IgD-negative memory B cell (primary cell): ENCODE measurements at regions not wholly inside any gene's neighbourhood (a gene's known extent, or its start where the extent isn't known, plus 50 kb on each side); places are given as distances from the start of the nearest gene placed in this dataset.
A peak's percentile ranks its signal among the peaks of the same experiment; 100 is the strongest.

Source experiments
- H3K27ac Mint-ChIP-seq, 3 donors: one replicate each; pipeline ENCODE4 v1.8.0; 2020 to 2022; ENCODE audit warnings: mild to moderate bottlenecking in 3 of 3, mixed read lengths in 3 of 3, moderate library complexity in 1 of 3
- H3K27me3 Mint-ChIP-seq: one replicate; pipeline ENCODE4 v1.8.0; 2021; ENCODE audit warnings: mixed read lengths
- H3K36me3 Mint-ChIP-seq: one replicate; pipeline ENCODE4 v1.8.0; 2020; ENCODE audit warnings: mild to moderate bottlenecking, mixed read lengths
- H3K4me1 Mint-ChIP-seq, 3 donors: one replicate each; pipeline ENCODE4 v1.8.0; 2020 to 2022; ENCODE audit warnings: mixed read lengths in 3 of 3, mild to moderate bottlenecking in 1 of 3
- H3K4me3 Mint-ChIP-seq, 4 donors: one replicate each; pipeline ENCODE4 v1.8.0; 2020 to 2022; ENCODE audit warnings: mild to moderate bottlenecking in 4 of 4, mixed read lengths in 4 of 4, moderate library complexity in 3 of 4
- H3K9me3 Mint-ChIP-seq, 3 donors: one replicate each; pipeline ENCODE4 v1.8.0; 2020 to 2021; ENCODE audit warnings: mixed read lengths in 3 of 3, mild to moderate bottlenecking in 1 of 3

- no peak overlapping the region for H3K4me3 Mint-ChIP-seq
- H3K36me3 Mint-ChIP-seq = peaks cover under 1% of the 10 kb centered on the region
- H3K4me1 Mint-ChIP-seq = no peaks in the 10 kb centered on the region
- H3K9me3 Mint-ChIP-seq = peaks cover 0 to 3% (median 0%) of the 10 kb centered on the region in 3 donors
- H3K27ac Mint-ChIP-seq = no peak overlapping the region
- H3K27me3 Mint-ChIP-seq = no peaks in the 10 kb centered on the region
Measured at GRCh38 chr3:40843851-40844548, 319.2 kb downstream of the ZNF621 start.

- H3K27me3 Mint-ChIP-seq = no peaks in the 10 kb centered on the region
- H3K27ac Mint-ChIP-seq = no peak overlapping the region
- no peaks in the 10 kb centered on the region for H3K4me1 Mint-ChIP-seq
- no peaks in the 10 kb centered on the region for H3K36me3 Mint-ChIP-seq
- H3K9me3 Mint-ChIP-seq = peaks cover 0 to 3% (median 0%) of the 10 kb centered on the region in 3 donors
- no peak overlapping the region for H3K4me3 Mint-ChIP-seq
Measured at GRCh38 chr3:40844896-40845295, 320.1 kb downstream of the ZNF621 start.

GRCh38 chr3:40845447-40845846 lies 320.7 kb downstream of the ZNF621 start:
- H3K9me3 Mint-ChIP-seq = peaks cover 0 to 3% (median 0%) of the 10 kb centered on the region in 3 donors
- H3K27ac Mint-ChIP-seq = no peak overlapping the region
- H3K27me3 Mint-ChIP-seq = no peaks in the 10 kb centered on the region
- H3K4me3 Mint-ChIP-seq = no peak overlapping the region
- no peaks in the 10 kb centered on the region for H3K36me3 Mint-ChIP-seq
- peaks cover 0 to 5% (median 2%) of the 10 kb centered on the region in 3 donors for H3K4me1 Mint-ChIP-seq

- Mint-ChIP-seq H3K4me1 (peaks cover 2 to 5% (median 2%) of the 10 kb centered on the region in 3 donors), H3K27me3 (no peaks in the 10 kb centered on the region), H3K4me3 (peak overlapping the region in 1 of 4 donors; percentile 13), H3K27ac (no peak overlapping the region), H3K9me3 (peaks cover 0 to 3% (median 0%) of the 10 kb centered on the region in 3 donors), H3K36me3 (no peaks in the 10 kb centered on the region)
Measured at GRCh38 chr3:40845916-40846315, 321.2 kb downstream of the ZNF621 start.

- peaks cover 2 to 5% (median 2%) of the 10 kb centered on the region in 3 donors for H3K4me1 Mint-ChIP-seq
- peak overlapping the region in 1 of 3 donors; percentile 67 for H3K27ac Mint-ChIP-seq
- no peak overlapping the region for H3K4me3 Mint-ChIP-seq
- no peaks in the 10 kb centered on the region for H3K36me3 Mint-ChIP-seq
- no peaks in the 10 kb centered on the region for H3K27me3 Mint-ChIP-seq
- H3K9me3 Mint-ChIP-seq = peaks cover 0 to 3% (median 0%) of the 10 kb centered on the region in 3 donors
Measured at GRCh38 chr3:40846451-40846850, 321.7 kb downstream of the ZNF621 start.

GRCh38 chr3:40847551-40847992 lies 322.8 kb downstream of the ZNF621 start:
- H3K9me3 Mint-ChIP-seq = peaks cover 0 to 3% (median 0%) of the 10 kb centered on the region in 3 donors
- H3K27ac Mint-ChIP-seq = no peak overlapping the region
- H3K4me1 Mint-ChIP-seq = peaks cover 2 to 5% (median 2%) of the 10 kb centered on the region in 3 donors
- H3K27me3 Mint-ChIP-seq = no peaks in the 10 kb centered on the region
- no peaks in the 10 kb centered on the region for H3K36me3 Mint-ChIP-seq
- H3K4me3 Mint-ChIP-seq = no peak overlapping the region

- H3K9me3 Mint-ChIP-seq = peaks cover 0 to 1% (median 0%) of the 10 kb centered on the region in 3 donors
- no peak overlapping the region for H3K27ac Mint-ChIP-seq
- H3K4me3 Mint-ChIP-seq = no peak overlapping the region
- H3K4me1 Mint-ChIP-seq = peaks cover 2 to 5% (median 2%) of the 10 kb centered on the region in 3 donors
- no peaks in the 10 kb centered on the region for H3K36me3 Mint-ChIP-seq
- no peaks in the 10 kb centered on the region for H3K27me3 Mint-ChIP-seq
Measured at GRCh38 chr3:40848421-40848820, 323.7 kb downstream of the ZNF621 start.

GRCh38 chr3:40850861-40851260 lies 326.1 kb downstream of the ZNF621 start:
- Mint-ChIP-seq H3K27ac (no peak overlapping the region), H3K27me3 (no peaks in the 10 kb centered on the region), H3K4me1 (peaks cover 2 to 5% (median 2%) of the 10 kb centered on the region in 3 donors), H3K4me3 (no peak overlapping the region), H3K9me3 (no peaks in the 10 kb centered on the region), H3K36me3 (no peaks in the 10 kb centered on the region)

GRCh38 chr3:40851836-40852235 lies 327.1 kb downstream of the ZNF621 start:
- no peaks in the 10 kb centered on the region for H3K9me3 Mint-ChIP-seq
- no peak overlapping the region for H3K4me3 Mint-ChIP-seq
- H3K36me3 Mint-ChIP-seq = no peaks in the 10 kb centered on the region
- H3K27me3 Mint-ChIP-seq = no peaks in the 10 kb centered on the region
- H3K4me1 Mint-ChIP-seq = peaks cover 2 to 5% (median 2%) of the 10 kb centered on the region in 3 donors
- H3K27ac Mint-ChIP-seq = no peak overlapping the region

GRCh38 chr3:40852712-40853111 lies 328.0 kb downstream of the ZNF621 start:
- Mint-ChIP-seq H3K9me3 (no peaks in the 10 kb centered on the region), H3K27ac (no peak overlapping the region)

GRCh38 chr3:40853474-40853873 lies 328.7 kb downstream of the ZNF621 start:
- H3K27me3 Mint-ChIP-seq = no peaks in the 10 kb centered on the region
- peaks cover 2 to 5% (median 2%) of the 10 kb centered on the region in 3 donors for H3K4me1 Mint-ChIP-seq
- H3K4me3 Mint-ChIP-seq = no peak overlapping the region
- H3K36me3 Mint-ChIP-seq = no peaks in the 10 kb centered on the region
- H3K9me3 Mint-ChIP-seq = no peaks in the 10 kb centered on the region
- no peak overlapping the region for H3K27ac Mint-ChIP-seq

More at GRCh38 chr3:40852712-40853111, 328.0 kb downstream of the ZNF621 start:
- Mint-ChIP-seq H3K4me3 (no peak overlapping the region), H3K4me1 (peaks cover 2 to 5% (median 2%) of the 10 kb centered on the region in 3 donors), H3K36me3 (no peaks in the 10 kb centered on the region), H3K27me3 (no peaks in the 10 kb centered on the region)

GRCh38 chr3:40855871-40856270 lies 331.1 kb downstream of the ZNF621 start:
- no peaks in the 10 kb centered on the region for H3K36me3 Mint-ChIP-seq
- H3K4me3 Mint-ChIP-seq = no peak overlapping the region
- no peaks in the 10 kb centered on the region for H3K9me3 Mint-ChIP-seq
- H3K27ac Mint-ChIP-seq = no peak overlapping the region
- no peaks in the 10 kb centered on the region for H3K27me3 Mint-ChIP-seq
- no peaks in the 10 kb centered on the region for H3K4me1 Mint-ChIP-seq

GRCh38 chr3:40858364-40859115 lies 333.8 kb downstream of the ZNF621 start:
- no peak overlapping the region for H3K27ac Mint-ChIP-seq
- H3K27me3 Mint-ChIP-seq = no peaks in the 10 kb centered on the region
- H3K9me3 Mint-ChIP-seq = no peaks in the 10 kb centered on the region
- H3K36me3 Mint-ChIP-seq = peaks cover 3% of the 10 kb centered on the region
- H3K4me3 Mint-ChIP-seq = no peak overlapping the region
- H3K4me1 Mint-ChIP-seq = no peaks in the 10 kb centered on the region

GRCh38 chr3:40862946-40863345 lies 336.4 kb upstream of the CTNNB1 start:
- Mint-ChIP-seq H3K36me3 (peaks cover 3% of the 10 kb centered on the region), H3K4me3 (no peak overlapping the region), H3K9me3 (peaks cover 2 to 10% (median 3%) of the 10 kb centered on the region in 3 donors), H3K4me1 (peaks cover 0 to 3% (median 0%) of the 10 kb centered on the region in 3 donors), H3K27me3 (no peaks in the 10 kb centered on the region), H3K27ac (no peak overlapping the region)

- Mint-ChIP-seq H3K27me3 (no peaks in the 10 kb centered on the region), H3K4me1 (peaks cover 0 to 3% (median 0%) of the 10 kb centered on the region in 3 donors), H3K36me3 (peaks cover 3% of the 10 kb centered on the region), H3K4me3 (no peak overlapping the region), H3K9me3 (peaks cover 2 to 10% (median 3%) of the 10 kb centered on the region in 3 donors), H3K27ac (no peak overlapping the region)
Measured at GRCh38 chr3:40864146-40864782, 335.0 kb upstream of the CTNNB1 start.
